ENCODE measurements at regions not wholly inside any gene's neighbourhood (a gene's known extent, or its start where the extent isn't known, plus 50 kb on each side); places are given as distances from the start of the nearest gene placed in this dataset.

GRCh38 chr22:27626675-27627443 lies 174.7 kb downstream of the MN1 start:
- TF ChIP-seq CTCF (conservative IDR thresholded peaks at IDR 0.05; ENCODE audit: low read depth) = no peak
- H3K27ac ChIP-seq = no peak overlapping the region
- DNase-seq (ENCODE audit: low spot score) = no peak
- ChIA-PET CTCF (interaction anchor here (0.5 to 0.7 kb wide), 4 partner anchors 19 to 227 kb away, joined by 3 to 4 read pairs (median 3); no protein-coding TSS in a partner anchor), POLR2A (ENCODE audit: low non-redundant PET) (no interaction called here)

GRCh38 chr22:27627444-27627833 lies 174.1 kb downstream of the MN1 start:
- H3K27ac ChIP-seq = no peak overlapping the region
- TF ChIP-seq CTCF (conservative IDR thresholded peaks at IDR 0.05; ENCODE audit: low read depth) = no peak
- no peak for DNase-seq (ENCODE audit: low spot score)
- ChIA-PET CTCF (interaction anchor here (0.7 kb wide), 1 partner anchor 226 kb away, joined by 4 read pairs; no protein-coding TSS in a partner anchor), POLR2A (ENCODE audit: low non-redundant PET) (no interaction called here)

GRCh38 chr22:27627901-27628300 lies 173.7 kb downstream of the MN1 start:
- no peak for TF ChIP-seq CTCF (conservative IDR thresholded peaks at IDR 0.05; ENCODE audit: low read depth)
- DNase-seq (ENCODE audit: low spot score) = no peak
- no peak overlapping the region for H3K27ac ChIP-seq
- CTCF ChIA-PET = no interaction called here
- POLR2A ChIA-PET (ENCODE audit: low non-redundant PET) = no interaction called here

- ChIA-PET CTCF (no interaction called here), POLR2A (ENCODE audit: low non-redundant PET) (no interaction called here)
- DNase-seq (ENCODE audit: low spot score) = no peak
These were observed 173.2 kb downstream of the MN1 start for GRCh38 chr22:27628341-27628740.

GRCh38 chr22:27628891-27629631 lies 172.5 kb downstream of the MN1 start:
- no peak overlapping the region for H3K27ac ChIP-seq
- ChIA-PET CTCF (no interaction called here), POLR2A (ENCODE audit: low non-redundant PET) (no interaction called here)
- peak; percentile 29 for DNase-seq (ENCODE audit: low spot score)
- TF ChIP-seq CTCF (conservative IDR thresholded peaks at IDR 0.05; ENCODE audit: low read depth) = no peak

More at GRCh38 chr22:27628341-27628740, 173.2 kb downstream of the MN1 start:
- no peak for TF ChIP-seq CTCF (conservative IDR thresholded peaks at IDR 0.05; ENCODE audit: low read depth)
- H3K27ac ChIP-seq = no peak overlapping the region

- POLR2A ChIA-PET (ENCODE audit: low non-redundant PET) = no interaction called here
- CTCF ChIA-PET = no interaction called here
- no peak overlapping the region for H3K27ac ChIP-seq
- no peak for TF ChIP-seq CTCF (conservative IDR thresholded peaks at IDR 0.05; ENCODE audit: low read depth)
- no peak for DNase-seq (ENCODE audit: low spot score)
These were observed 171.5 kb downstream of the MN1 start for GRCh38 chr22:27629908-27630673.
